PC-3 (cell line): ENCODE measurements at regions not wholly inside any gene's neighbourhood (a gene's known extent, or its start where the extent isn't known, plus 50 kb on each side); places are given as distances from the start of the nearest gene placed in this dataset.

Experiments
- ATAC-seq: fragments of 200-7000 bp; cut with Tn5 transposase; 2 replicates; pipeline ENCODE4 v1.9.1; 2020; ENCODE audit warnings: mild to moderate bottlenecking, moderate library complexity
- BruUV-seq: library from RNA; stranded (reverse); fragments of 400-500 nt; replicated peaks from 2 replicates; lab custom pipeline; 2021; lab: Mats Ljungman, UMichigan
- CTCF ChIA-PET: fragments of 300-600 bp; sonication (Branson Sonifier 250); formaldehyde crosslinking; loops from one replicate; lab custom pipeline; 2022; ENCODE audit warnings: antibody characterized with exemption; lab: Charles Lee
- POLR2A ChIA-PET: fragments of 300-600 bp; sonication (Branson Sonifier 250); formaldehyde crosslinking; loops from one replicate; lab custom pipeline; 2022; ENCODE audit warnings: antibody characterized with exemption; ENCODE audit not compliant: unreplicated experiment; lab: Charles Lee
- DNase-seq: peaks from one replicate; pipeline ENCODE4 v3.0.0-alpha.2; 2015
- H2AFZ ChIP-seq: fragments of 300-600 bp; sonication (generic); 2 replicates; pipeline ENCODE4 v1.6.0; 2016; ENCODE audit warnings: antibody characterized with exemption, low read length
- H3F3A ChIP-seq: fragments of 300-600 bp; sonication (generic); one replicate; pipeline ENCODE4 v1.6.0; 2017; ENCODE audit warnings: antibody characterized with exemption, low read length, control low read depth, mild to moderate bottlenecking; ENCODE audit not compliant: unreplicated experiment
- H3K27ac ChIP-seq: fragments of 300-600 bp; sonication (generic); 2 replicates; pipeline ENCODE4 v1.5.1; 2016; ENCODE audit warnings: mild to moderate bottlenecking, low read length
- H3K27me3 ChIP-seq: fragments of 300-600 bp; sonication (generic); 2 replicates; pipeline ENCODE4 v1.6.1; 2016; ENCODE audit warnings: low read length, mixed read lengths
- H3K36me3 ChIP-seq: fragments of 300-600 bp; sonication (generic); 2 replicates; pipeline ENCODE4 v1.6.1; 2016; ENCODE audit warnings: low read depth, mixed run types, low read length, mixed read lengths
- H3K4me1 ChIP-seq: fragments of 300-600 bp; sonication (generic); 2 replicates; pipeline ENCODE4 v1.5.1; 2016; ENCODE audit warnings: low read length; ENCODE audit not compliant: insufficient read depth
- H3K4me2 ChIP-seq: fragments of 300-600 bp; sonication (generic); 2 replicates; pipeline ENCODE4 v1.6.0; 2016; ENCODE audit warnings: low read length
- H3K4me3 ChIP-seq: fragments of 300-600 bp; sonication (generic); 2 replicates; pipeline ENCODE4 v1.5.1; 2016; ENCODE audit warnings: mild to moderate bottlenecking, low read length, mixed read lengths
- H3K79me2 ChIP-seq: fragments of 300-600 bp; sonication (generic); 2 replicates; pipeline ENCODE4 v1.6.1; 2017; ENCODE audit warnings: low read length, mixed read lengths
- H3K9ac ChIP-seq: fragments of 300-600 bp; sonication (generic); 2 replicates; pipeline ENCODE4 v1.6.0; 2016; ENCODE audit warnings: mild to moderate bottlenecking, low read length
- H3K9me2 ChIP-seq: fragments of 300-600 bp; sonication (generic); replicated peaks from 2 replicates; pipeline ENCODE4 v1.6.1; 2016; ENCODE audit warnings: mixed run types, low read length, mixed read lengths
- H3K9me3 ChIP-seq: fragments of 300-600 bp; sonication (generic); 2 replicates; pipeline ENCODE4 v1.6.1; 2016; ENCODE audit warnings: low read length, mixed read lengths
- H4K20me1 ChIP-seq: fragments of 300-600 bp; sonication (generic); 2 replicates; pipeline ENCODE4 v1.6.1; 2016; ENCODE audit warnings: low read length, mixed read lengths
- CTCF ChIP-seq: fragments of 300-600 bp; sonication (generic); conservative IDR thresholded peaks from 2 replicates; pipeline ENCODE4 v1.5.1; 2017; ENCODE audit warnings: antibody characterized with exemption, low read depth, mild to moderate bottlenecking, low read length
- EZH2 ChIP-seq: fragments of 300-600 bp; sonication (generic); IDR thresholded peaks from one replicate; pipeline ENCODE4 v1.6.1; 2017; ENCODE audit warnings: antibody characterized with exemption, mild to moderate bottlenecking, low read length; ENCODE audit not compliant: unreplicated experiment
- EZH2phosphoT487 ChIP-seq: fragments of 300-600 bp; sonication (generic); IDR thresholded peaks from 2 replicates; pipeline ENCODE4 v1.6.1; 2018; ENCODE audit warnings: mild to moderate bottlenecking, antibody characterized with exemption, low read length, borderline replicate concordance
- intact Hi-C: fragments of 100-400 bp; cut with micrococcal nuclease; formaldehyde crosslinking; loops from 2 replicates; pipeline ENCODE4 v1.9.0; 2023

- Histone ChIP-seq H3K9me2 (no peaks in the 10 kb centered on the region), H3F3A (no peaks in the 10 kb centered on the region), H3K4me2 (no peak overlapping the region), H3K9ac (no peak overlapping the region), H3K9me3 (no peaks in the 10 kb centered on the region), H3K27ac (no peak overlapping the region), H3K36me3 (no peaks in the 10 kb centered on the region), H3K4me3 (no peak overlapping the region), H3K79me2 (no peaks in the 10 kb centered on the region), H3K4me1 (peaks cover 42% of the 10 kb centered on the region), H3K27me3 (no peaks in the 10 kb centered on the region), H2AFZ (no peak overlapping the region), H4K20me1 (no peaks in the 10 kb centered on the region)
- ChIA-PET CTCF (no interaction called here), POLR2A (no interaction called here)
- no peak for DNase-seq
- intact Hi-C loops: no loop called here
- ATAC-seq: no peak
- no peak for TF ChIP-seq EZH2
- no peak for TF ChIP-seq EZH2phosphoT487
- TF ChIP-seq CTCF: no peak
- no TSS peak for BruUV-seq
Observed at GRCh38 chr14:61618448-61618847, 76.9 kb upstream of the HIF1A start.

- Histone ChIP-seq H3K36me3 (no peaks in the 10 kb centered on the region), H3K27me3 (no peaks in the 10 kb centered on the region), H3K9me2 (no peaks in the 10 kb centered on the region), H3K27ac (no peak overlapping the region), H3K79me2 (no peaks in the 10 kb centered on the region), H3K9ac (no peak overlapping the region), H3F3A (no peaks in the 10 kb centered on the region), H3K4me3 (no peak overlapping the region), H3K9me3 (no peaks in the 10 kb centered on the region), H4K20me1 (no peaks in the 10 kb centered on the region), H3K4me1 (peaks cover 47% of the 10 kb centered on the region), H3K4me2 (no peak overlapping the region), H2AFZ (no peak overlapping the region)
- DNase-seq: no peak
- POLR2A ChIA-PET: interaction anchor here (0.6 kb wide), 1 partner anchor 651 kb away, joined by 3 read pairs; no protein-coding TSS in a partner anchor
- BruUV-seq: no TSS peak
- CTCF ChIA-PET: interaction anchor here (0.5 kb wide), 1 partner anchor 45 kb away, joined by 3 read pairs; no protein-coding TSS in a partner anchor
- intact Hi-C loops: no loop called here
- ATAC-seq: no peak
- TF ChIP-seq EZH2phosphoT487 (no peak), EZH2 (no peak), CTCF (no peak)
Observed at GRCh38 chr14:61619494-61619893, 75.8 kb upstream of the HIF1A start.

- CTCF ChIA-PET: interaction anchor here (0.5 to 1.1 kb wide), 3 partner anchors 10 to 46 kb away, joined by 3 read pairs; no protein-coding TSS in a partner anchor
- no peaks in the 10 kb centered on the region for H3K9me2 ChIP-seq
- H3K27ac ChIP-seq: peak overlapping the region; percentile 50
- H3K4me3 ChIP-seq: no peak overlapping the region
- no peaks in the 10 kb centered on the region for H4K20me1 ChIP-seq
- no peaks in the 10 kb centered on the region for H3K36me3 ChIP-seq
- TF ChIP-seq CTCF: no peak
- TF ChIP-seq EZH2phosphoT487: no peak
- no peak for TF ChIP-seq EZH2
- H3F3A ChIP-seq: no peaks in the 10 kb centered on the region
- no peak overlapping the region for H3K9ac ChIP-seq
- POLR2A ChIA-PET: interaction anchor here (0.5 to 0.7 kb wide), 3 partner anchors 42 to 652 kb away, joined by 3 to 5 read pairs (median 3); no protein-coding TSS in a partner anchor
- H3K4me2 ChIP-seq: 0 out of 2 replicates have a peak overlapping the region, but pooled peaks have one; percentile 6
- DNase-seq (peak; percentile 56), ATAC-seq (peak; percentile 85)
- H2AFZ ChIP-seq: no peak overlapping the region
- no peaks in the 10 kb centered on the region for H3K27me3 ChIP-seq
- no peaks in the 10 kb centered on the region for H3K9me3 ChIP-seq
- intact Hi-C loops: loop anchor here (1.0 to 5.0 kb wide), 3 partner anchors 10 to 1263 kb away; no protein-coding TSS in a partner anchor
- peaks cover 51% of the 10 kb centered on the region for H3K4me1 ChIP-seq
- no peaks in the 10 kb centered on the region for H3K79me2 ChIP-seq
- no TSS peak for BruUV-seq
Observed at GRCh38 chr14:61620130-61620946, 75.0 kb upstream of the HIF1A start.
